ENCODE measurements at regions not wholly inside any gene's neighbourhood (a gene's known extent, or its start where the extent isn't known, plus 50 kb on each side); places are given as distances from the start of the nearest gene placed in this dataset.

GRCh38 chr1:218779341-218780100 is 394.2 kb upstream of the LYPLAL1 start:
- DNase-seq, result no peak

DNA sequence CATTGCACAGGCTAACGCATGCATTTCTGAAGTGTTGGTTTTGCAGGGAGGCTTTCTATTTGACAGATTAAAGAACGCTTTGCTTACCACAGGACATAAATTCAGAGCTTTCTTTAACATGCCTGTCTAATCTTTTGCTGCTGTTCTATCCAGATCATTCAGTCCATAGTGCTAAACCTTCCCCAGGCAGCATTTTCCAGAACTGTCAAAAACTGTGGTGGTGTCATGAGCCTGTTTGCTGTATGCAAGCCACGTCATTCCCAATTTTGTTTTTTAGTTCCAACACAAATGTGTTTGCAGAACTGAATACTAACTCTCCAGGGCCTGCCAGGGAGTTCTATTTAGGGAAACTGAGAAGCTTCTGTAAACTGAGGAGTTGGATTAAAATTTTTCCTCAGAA is 390.5 kb upstream of the LYPLAL1 start:
- no peak for DNase-seq

- no peak for DNase-seq
These were observed 389.8 kb upstream of the LYPLAL1 start for GRCh38 chr1:218783916-218784315.

GRCh38 chr1:218785928-218786327 is 387.8 kb upstream of the LYPLAL1 start:
- no peak for DNase-seq

DNA sequence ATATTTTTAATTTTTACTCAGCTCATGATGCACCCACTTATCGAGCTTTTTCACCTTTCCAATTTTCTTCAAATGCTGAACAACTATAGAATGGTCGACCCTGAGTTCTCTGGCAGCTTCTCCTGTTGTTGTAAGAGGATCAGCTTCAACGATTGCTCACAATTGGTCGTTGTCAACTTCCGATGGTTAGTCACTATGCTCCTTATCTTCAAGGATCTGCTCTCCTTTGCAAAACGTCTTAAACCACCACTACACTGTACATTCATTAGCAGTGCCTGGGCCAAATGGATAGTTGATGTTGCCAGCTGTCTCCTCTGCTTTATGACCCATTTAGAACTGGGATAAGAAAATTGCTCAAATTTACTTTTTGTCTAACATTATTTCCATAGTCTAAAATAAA is 385.9 kb upstream of the LYPLAL1 start:
- DNase-seq, result no peak

GRCh38 chr1:218796773-218797172 is 376.9 kb upstream of the LYPLAL1 start:
- DNase-seq, result no peak

DNA sequence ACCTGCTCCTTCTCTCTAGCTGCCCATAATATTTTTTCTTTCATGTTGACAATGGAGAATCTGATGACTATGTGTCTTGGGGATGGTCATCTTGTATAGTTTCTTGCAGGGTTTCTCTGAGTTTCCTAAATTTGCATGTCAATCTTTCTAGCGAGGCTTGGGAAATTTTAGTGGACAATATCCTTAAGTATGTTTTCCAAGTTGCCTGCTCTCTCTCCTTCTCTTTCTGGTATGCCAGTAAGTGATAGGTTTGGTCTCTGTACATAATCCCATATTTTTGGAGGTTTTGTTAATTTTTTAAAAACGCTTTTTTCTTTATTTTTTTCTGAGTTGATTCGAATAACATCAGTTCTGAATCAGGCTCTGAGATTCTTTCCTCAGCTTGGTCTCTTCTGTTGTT is 370.9 kb upstream of the LYPLAL1 start:
- DNase-seq, result no peak

GRCh38 chr1:218803351-218803997 is 370.2 kb upstream of the LYPLAL1 start:
- no peak for DNase-seq

GRCh38 chr1:218804014-218804785 is 369.5 kb upstream of the LYPLAL1 start:
- DNase-seq, result no peak

- no peak for DNase-seq
These were observed 364.6 kb upstream of the LYPLAL1 start for GRCh38 chr1:218809061-218809460.

GRCh38 chr1:218809625-218810024 is 364.1 kb upstream of the LYPLAL1 start:
- no peak for DNase-seq

DNA sequence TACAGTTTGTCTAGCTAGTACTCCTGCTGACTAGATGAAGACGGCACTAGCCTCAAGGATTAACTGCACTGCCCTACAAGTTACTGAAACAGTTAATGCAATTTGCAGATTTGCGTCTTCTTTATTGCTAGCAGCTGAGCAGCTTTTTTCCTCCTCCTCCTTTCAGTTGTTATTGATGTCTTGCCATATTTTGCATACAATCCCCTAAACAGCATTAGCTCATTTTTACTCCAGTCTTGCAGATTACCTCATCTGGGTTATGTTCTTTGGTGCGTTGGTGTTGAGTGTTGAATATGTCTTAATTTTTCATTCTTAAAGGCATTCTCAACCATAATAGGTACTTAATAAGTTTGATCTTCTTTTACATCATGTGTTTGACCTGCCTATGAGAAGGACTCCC is 363.4 kb upstream of the LYPLAL1 start:
- DNase-seq, result no peak

DNA sequence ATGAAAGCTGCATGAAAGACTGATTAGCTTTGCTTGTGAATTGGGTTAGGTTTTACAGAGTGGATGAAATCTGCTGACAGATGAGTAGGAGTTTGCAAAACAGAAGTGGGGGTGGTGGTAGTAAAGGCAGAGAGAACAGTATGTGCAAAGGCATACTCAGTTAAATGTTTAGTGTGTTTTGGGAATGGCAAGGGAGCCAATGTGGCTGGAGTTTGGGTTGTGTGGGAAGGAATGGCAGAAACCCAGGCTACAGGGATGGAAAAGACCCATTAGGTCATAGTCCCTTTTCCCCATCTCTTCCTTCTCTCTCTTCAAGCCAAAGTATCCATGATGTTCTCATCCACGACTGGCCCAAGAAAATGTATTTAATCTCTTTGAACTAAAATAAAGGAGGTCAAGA is 362.2 kb upstream of the LYPLAL1 start:
- no peak for DNase-seq

GRCh38 chr1:218812360-218812759 is 361.3 kb upstream of the LYPLAL1 start:
- DNase-seq, result no peak

- DNase-seq, result no peak
These were observed 360.4 kb upstream of the LYPLAL1 start for GRCh38 chr1:218813237-218813636.

DNA sequence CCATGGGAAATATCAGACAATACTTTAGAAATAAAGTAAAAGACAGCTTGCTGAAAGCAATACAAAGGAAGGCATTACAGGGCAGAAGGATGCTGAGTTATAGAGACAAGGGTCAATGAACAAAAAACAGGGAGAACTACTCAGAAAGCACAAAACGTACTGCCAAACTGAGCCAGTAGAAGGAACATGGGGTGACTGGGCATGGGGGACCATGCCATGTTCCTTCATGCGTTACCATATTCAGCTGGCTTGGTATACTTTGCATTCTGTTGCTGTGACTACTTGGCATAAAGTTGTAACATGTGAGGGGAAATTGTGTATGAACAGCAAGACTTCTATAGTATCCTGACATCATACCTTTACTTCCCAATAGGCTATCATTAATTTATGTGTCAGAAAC is 358.6 kb upstream of the LYPLAL1 start:
- no peak for DNase-seq

DNA sequence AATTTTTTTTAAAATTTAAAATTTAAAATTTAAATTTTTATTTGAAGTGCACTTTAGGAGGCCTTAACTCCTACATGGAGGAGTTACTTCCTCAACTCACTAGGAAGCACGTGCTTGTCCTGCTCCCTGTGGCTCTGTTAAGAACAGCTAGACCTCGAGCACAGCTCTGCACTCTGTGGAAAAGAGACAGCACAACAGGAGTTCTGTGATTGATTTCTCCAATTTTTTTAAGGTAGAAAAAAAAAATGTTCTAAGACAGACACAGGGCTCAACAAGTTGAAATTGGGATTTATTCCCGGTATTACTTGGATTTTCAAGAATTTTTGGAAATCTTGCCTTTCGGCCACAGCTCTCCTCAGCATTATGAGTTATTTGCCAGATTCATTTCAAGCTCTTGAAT is 356.6 kb upstream of the LYPLAL1 start:
- DNase-seq, result no peak

- DNase-seq, result no peak
These were observed 355.8 kb upstream of the LYPLAL1 start for GRCh38 chr1:218817691-218818465.

DNA sequence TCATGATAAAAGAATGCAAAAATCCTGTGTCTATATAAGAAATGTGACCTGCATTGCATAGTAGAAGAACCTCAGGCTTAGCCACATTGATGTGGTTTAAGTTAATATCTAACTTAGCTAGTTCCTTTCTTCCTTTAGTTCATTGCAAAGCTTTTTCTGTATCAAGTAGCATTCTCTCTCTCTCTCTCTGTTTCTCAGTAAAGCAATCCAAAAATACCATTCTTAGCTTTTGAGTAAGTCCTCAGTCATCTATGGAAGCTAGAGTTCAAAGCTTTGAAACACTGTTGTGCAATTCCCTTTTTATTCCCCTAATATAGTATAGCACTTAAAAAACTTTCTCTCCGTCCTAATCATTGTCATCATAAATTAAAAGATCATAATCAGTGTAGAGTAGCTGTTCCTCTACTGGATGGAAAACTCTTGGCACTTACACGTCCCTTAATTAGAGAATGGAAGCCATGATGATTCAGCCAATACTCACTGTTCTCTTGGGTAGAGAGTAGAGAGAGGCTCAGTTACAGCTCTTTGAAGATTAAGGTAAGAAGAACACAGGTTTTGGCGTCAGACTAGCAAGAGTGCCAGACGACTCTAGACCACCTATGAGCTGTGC is 350.3 kb upstream of the LYPLAL1 start:
- no peak for DNase-seq

- DNase-seq, result no peak
These were observed 346.2 kb upstream of the LYPLAL1 start for GRCh38 chr1:218827486-218827885.

GRCh38 chr1:218828125-218828650 is 345.5 kb upstream of the LYPLAL1 start:
- no peak for DNase-seq

DNA sequence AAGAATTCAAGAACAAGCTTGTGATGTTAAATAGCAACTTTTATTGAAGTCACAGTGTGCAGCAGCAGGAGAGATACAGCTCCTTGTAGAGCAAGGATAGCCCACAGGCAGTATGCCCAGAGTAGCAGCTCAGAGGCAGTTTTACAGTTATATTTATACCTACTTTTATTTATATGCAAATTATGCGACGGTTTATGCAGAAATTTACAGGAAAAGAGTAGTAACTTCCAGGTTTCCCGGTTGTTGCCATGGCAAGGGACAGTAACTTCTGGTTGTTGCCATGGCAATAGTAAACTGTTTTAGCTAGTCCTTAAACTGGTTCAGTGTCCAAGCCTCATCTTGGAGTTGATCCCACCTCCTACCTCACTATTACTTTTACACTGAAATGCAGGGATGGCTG is 344.6 kb upstream of the LYPLAL1 start:
- DNase-seq, result no peak

DNA sequence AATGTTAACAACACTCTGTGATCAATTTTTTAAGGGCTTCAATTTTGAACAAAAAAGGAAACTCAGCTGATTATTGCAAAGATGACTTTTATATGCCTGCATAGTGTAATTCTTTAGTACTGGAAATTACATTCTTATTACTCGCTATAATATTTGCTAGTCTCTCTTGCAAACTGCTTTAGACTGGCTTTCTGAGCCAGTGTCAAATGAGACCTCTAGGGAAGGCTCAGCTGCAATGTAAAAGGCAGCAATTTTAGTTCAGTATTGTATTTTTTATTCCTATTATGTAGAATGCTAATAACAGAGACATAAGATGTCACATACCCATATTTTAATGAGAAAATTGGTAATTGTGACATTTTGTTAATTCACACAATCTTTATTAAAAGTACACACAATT is 338.1 kb upstream of the LYPLAL1 start:
- DNase-seq, result no peak
